GM12873 (cell line): ENCODE measurements at regions not wholly inside any gene's neighbourhood (a gene's known extent, or its start where the extent isn't known, plus 50 kb on each side); places are given as distances from the start of the nearest gene placed in this dataset.

Source experiments
- TF ChIP-seq, protein P1 (sequence below): IDR thresholded peaks from 2 replicates; pipeline ENCODE4 v1.5.1; 2012; ENCODE audit warnings: low read depth, mild to moderate bottlenecking, moderate library complexity, low read length, control low read depth; ENCODE audit not compliant: insufficient read depth; ENCODE audit errors: missing control alignments

DNA sequence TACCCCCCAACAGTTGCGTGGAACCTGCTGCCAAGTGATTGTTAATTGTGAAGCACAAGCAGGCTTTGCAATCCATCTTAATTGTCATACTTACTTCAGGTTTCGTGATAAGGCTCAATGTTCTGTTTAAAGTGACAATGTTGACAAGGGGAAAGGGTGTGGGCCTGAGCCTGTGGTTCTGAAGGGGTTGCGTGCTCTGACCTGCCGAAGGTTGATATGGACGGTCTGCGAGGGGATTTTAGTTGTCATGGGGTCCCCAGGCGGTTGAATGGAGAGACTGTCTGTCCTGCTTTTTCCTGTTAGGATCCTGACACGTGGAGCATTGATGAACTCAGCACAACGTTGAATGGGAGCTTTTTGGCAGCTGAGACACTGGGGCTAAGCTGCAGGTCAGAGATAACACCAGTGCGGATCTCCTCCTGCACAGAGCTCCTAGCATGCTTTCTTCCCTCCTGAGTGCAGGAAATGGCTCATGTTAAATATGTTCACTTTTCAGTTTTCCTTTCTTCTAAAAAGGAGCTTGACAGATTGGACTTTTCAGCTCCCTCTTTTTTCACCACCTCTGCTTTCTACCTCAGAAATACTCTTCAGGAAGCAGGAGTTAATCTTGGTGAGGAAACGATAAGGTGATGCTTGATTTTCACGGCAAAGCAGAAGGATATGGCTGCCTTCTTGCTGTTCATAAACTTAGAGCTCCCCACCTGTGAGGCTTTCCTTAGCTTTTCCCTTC lies 62.9 kb upstream of the ZEB2 start:
- TF ChIP-seq, protein P1, sequence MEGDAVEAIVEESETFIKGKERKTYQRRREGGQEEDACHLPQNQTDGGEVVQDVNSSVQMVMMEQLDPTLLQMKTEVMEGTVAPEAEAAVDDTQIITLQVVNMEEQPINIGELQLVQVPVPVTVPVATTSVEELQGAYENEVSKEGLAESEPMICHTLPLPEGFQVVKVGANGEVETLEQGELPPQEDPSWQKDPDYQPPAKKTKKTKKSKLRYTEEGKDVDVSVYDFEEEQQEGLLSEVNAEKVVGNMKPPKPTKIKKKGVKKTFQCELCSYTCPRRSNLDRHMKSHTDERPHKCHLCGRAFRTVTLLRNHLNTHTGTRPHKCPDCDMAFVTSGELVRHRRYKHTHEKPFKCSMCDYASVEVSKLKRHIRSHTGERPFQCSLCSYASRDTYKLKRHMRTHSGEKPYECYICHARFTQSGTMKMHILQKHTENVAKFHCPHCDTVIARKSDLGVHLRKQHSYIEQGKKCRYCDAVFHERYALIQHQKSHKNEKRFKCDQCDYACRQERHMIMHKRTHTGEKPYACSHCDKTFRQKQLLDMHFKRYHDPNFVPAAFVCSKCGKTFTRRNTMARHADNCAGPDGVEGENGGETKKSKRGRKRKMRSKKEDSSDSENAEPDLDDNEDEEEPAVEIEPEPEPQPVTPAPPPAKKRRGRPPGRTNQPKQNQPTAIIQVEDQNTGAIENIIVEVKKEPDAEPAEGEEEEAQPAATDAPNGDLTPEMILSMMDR: no peak

DNA sequence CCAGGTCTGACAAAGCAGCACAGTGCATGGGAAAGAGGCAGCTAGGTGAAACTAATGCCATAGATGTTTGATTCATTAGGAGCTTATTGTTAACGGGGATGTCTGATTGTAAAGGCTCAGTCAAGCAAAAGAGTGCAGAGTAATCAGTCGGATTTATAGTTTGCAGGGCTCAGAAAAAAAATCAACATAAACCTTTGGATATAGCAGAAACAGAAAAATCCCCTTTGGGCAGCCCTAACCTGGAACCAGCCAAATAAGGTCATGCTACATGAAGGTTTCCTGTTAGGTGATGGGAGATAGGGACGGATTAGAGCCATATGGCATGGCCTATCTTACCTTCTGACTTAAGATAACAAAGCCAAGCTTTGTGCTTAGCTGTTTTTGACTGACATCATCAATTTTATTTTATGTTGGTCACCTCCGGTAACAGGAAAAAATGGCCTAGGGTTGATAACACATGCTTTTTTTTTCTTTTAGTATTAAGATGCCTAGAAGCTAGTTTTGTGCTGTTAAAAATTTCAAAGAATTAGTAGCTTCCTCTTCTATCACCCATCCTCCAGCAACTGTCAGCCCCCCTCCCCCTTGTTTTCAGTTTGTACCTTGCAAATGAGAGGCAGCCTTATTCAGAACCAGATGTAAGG lies 60.7 kb upstream of the ZEB2 start:
- TF ChIP-seq, protein P1: no peak

DNA sequence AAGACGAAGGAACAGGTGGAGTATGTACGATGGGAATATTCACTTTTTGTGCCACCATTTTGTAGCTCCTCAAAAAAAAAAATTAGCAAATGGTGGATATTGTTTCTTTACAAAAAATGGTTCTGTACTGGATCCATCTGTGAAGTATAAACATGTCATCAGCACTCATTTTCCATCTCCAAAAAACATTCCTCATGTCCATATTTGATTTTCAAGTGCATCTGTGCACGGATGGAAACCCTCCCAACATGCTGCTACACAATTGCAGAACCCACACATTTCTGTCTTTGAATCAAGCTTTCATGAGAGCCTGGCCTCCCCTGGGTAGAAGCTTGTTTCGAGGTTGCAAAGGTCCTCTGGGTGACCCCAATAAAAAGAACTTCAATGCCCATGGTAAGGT lies 59.6 kb upstream of the ZEB2 start:
- TF ChIP-seq, protein P1: no peak

DNA sequence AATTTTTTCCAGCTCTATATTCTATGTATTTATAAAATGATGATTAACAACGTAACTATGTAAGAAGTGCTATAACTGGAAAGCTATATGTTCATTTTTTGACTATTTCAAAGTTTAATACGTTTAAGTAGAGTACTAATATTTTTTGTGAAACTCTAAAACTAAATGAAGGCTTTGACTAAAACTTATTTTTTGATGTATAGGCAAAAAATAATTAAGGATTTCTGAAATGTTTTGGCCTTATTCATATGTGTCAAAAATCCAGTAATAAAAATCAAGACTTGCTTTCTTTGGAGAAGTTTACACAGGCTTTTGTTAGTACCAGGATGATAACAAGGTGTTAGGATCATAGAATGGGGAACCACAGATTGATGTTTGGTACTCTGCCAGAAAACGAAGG lies 58.2 kb upstream of the ZEB2 start:
- TF ChIP-seq, protein P1: no peak

DNA sequence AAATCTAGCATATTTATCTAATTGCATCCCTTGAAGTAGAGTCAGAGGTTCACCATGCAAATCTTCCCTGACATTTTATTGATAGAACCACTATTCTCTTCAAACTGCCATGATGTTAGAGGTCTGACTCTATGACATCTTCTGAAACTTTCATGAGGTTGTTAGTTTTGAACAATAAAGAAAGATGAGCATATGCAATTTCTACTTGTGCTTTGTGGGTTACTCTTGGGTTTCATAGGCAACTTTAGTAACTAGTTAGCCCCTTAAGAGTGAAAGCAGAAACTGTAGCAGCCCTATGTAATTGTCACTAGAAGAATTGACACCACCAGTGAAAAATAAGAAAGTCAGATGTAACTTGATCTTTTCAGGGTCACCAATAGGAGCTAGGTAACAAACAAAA lies 53.1 kb upstream of the ZEB2 start:
- TF ChIP-seq, protein P1: no peak

DNA sequence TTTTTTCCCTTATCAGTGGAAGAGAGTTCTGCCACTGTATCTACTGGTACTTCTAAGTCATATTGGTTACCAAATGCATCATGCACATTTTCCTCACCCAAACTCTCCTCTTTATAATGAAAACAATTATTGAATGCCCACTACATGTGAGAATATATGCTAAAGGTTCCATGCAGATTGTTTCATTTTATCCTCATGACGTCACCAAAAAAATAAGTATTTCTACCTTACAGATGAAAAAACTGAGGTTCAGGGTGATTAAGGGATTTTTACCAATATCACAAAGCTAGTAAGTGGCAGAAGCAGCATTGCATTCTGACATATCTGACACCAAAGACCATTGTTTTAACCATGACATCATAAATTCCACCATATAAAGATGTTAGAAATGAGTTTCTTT lies 51.9 kb upstream of the ZEB2 start:
- TF ChIP-seq, protein P1: no peak

DNA sequence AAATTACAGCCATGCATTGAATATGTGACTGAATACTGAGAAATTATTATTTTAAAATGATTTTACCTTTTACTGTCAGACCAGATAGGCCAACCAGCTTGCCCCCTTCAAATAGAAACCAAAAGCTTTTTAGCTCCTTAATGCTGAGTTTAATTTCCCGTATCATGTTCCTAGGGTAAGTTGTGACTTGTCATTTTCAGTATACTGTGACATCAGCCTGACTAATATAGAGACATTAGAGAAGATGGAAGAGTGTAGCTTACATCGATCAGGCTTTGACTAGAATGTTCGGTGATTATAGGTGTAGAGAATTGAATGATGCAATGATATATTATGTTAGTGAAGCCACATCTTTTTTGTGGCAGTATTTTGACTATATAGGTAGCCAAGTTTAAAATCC lies 50.6 kb upstream of the ZEB2 start:
- TF ChIP-seq, protein P1: no peak
